WI38 (cell line): ENCODE measurements at regions not wholly inside any gene's neighbourhood (a gene's known extent, or its start where the extent isn't known, plus 50 kb on each side); places are given as distances from the start of the nearest gene placed in this dataset.
"Not testable (repeated sequence)": the region's sequence is repeated elsewhere in the genome, so short reads cannot be mapped to it uniquely, and the experiment has no call there.

Source experiments
- H3K4me3 ChIP-seq: 2 replicates; pipeline ENCODE4 v1.5.1; 2011; ENCODE audit warnings: low read depth, mild to moderate bottlenecking, control low read depth, low read length
- CTCF ChIP-seq: IDR thresholded peaks from 2 replicates; pipeline ENCODE4 v1.5.1; 2012; ENCODE audit warnings: low read depth, mild to moderate bottlenecking, control low read depth, low read length

GRCh38 chr4:126658411-126658810 is 974.3 kb upstream of the INTU start:
- TF ChIP-seq CTCF = no peak
- no peak overlapping the region for H3K4me3 ChIP-seq

- TF ChIP-seq CTCF = no peak
- no peak overlapping the region for H3K4me3 ChIP-seq
These were observed 971.6 kb upstream of the INTU start for GRCh38 chr4:126661194-126661593.

DNA sequence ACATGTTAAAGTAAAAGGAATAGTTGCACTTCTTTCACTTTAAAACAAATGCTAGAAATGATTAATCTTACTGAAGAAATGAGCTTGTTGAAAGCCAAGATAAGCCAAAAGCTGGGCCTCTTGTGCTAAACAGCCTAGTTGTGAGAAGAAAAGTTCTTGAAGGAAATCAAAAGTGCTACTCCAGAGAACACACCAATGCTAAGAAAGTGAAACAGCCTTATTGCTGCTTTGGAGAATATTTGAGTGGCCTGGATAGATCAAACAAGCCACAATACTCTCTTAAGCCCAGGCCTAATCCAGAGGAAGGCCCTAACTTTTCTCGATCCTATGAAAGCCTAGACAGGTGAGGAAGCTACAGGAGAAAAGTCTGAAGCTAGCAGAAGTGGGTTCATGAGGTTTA is 967.9 kb upstream of the INTU start:
- TF ChIP-seq CTCF = no peak
- no peak overlapping the region for H3K4me3 ChIP-seq

GRCh38 chr4:126670038-126670437 is 962.7 kb upstream of the INTU start:
- not testable (repeated sequence) for H3K4me3 ChIP-seq

DNA sequence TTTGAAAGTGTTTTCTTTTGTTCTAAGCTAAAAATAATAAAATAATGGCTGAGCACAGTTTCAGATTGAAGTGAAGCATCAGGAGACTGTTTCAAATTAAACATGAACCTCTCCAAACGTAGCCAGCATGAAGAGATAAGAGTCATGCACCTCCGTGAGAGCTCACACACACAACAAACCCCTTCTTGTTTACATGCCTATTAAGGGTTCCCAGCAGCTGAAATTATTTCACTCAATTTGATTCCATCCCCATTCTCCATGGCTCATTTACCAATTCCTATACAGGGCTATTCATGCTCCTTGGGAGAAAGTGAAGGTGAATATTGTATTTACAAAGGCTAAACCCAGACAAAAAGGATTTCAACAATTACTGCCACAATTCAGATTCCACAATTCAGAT is 954.1 kb upstream of the INTU start:
- no peak for TF ChIP-seq CTCF
- no peak overlapping the region for H3K4me3 ChIP-seq

DNA sequence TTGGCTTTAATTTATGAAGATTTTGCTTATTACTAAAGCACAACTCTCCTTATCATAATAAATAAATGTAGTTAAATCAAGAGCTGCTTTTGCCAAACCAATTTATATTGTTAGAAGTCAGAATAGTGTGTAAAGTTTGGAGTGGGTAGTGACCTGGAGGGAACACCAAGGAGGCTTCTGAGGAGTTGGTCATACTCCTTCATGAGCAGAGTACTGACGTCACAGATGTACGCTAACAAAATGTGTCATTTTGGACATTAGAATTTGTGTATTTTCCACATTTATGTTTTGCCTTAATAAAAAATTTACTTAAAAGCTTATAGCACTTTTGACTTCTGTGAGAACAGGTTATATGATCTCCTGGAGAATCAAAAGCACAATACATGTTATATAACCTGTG is 953.5 kb upstream of the INTU start:
- no peak for TF ChIP-seq CTCF
- no peak overlapping the region for H3K4me3 ChIP-seq

DNA sequence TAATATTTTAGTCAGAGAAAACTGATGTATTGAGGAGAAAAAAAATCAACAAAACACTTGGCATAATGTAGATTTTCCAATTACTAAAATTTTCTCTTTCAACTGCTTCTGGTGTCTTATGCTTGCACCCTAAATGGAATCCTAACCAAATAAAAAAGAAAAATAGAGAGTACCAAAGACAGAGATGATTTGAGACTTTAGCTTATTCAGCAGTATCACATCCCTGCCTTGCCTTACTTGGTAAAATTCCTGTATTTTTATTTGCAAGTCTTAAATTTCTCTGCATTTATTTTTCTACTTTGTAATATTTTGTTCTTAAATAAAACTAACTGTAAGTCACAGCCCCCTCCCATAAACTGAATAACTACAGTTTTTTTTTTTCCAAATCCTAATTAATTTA is 950.5 kb upstream of the INTU start:
- no peak for TF ChIP-seq CTCF
- no peak overlapping the region for H3K4me3 ChIP-seq

- TF ChIP-seq CTCF = no peak
- H3K4me3 ChIP-seq = no peak overlapping the region
These were observed 946.3 kb upstream of the INTU start for GRCh38 chr4:126686491-126686890.
